ENCODE measurements at regions not wholly inside any gene's neighbourhood (a gene's known extent, or its start where the extent isn't known, plus 50 kb on each side); places are given as distances from the start of the nearest gene placed in this dataset.
A peak's percentile ranks its signal among the peaks of the same experiment; 100 is the strongest.

DNA sequence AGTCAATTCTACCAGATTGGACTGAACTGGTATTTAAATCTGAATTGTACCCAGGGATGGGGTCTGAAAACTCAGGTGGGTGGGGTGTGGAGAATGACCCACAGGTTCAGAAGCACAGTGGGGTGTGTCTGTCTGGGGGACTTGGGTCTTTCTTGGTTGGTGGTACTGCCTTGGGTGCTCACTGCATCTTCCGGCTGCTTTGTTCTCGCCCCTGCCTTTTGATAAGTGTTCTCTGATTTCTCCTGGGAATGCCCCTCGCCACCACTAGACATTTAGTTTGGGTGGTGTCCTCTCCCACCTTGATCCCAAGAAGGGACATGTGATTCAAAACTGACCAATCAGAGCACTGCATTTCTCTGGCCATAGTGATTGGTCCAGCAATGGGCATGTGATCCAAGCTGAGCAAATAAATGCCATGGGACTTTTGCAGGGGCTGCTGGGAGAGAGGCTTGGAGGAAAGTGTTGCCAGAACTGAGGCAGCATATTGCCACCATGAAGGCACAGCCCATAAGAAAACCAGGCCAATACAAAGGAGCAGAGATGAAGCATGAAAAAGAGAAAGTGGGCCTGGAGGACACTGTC, 270.5 kb downstream of the NPHP4 start:
- ATAC-seq, result no peak
- POLR2A ChIA-PET, result no interaction called here

DNA sequence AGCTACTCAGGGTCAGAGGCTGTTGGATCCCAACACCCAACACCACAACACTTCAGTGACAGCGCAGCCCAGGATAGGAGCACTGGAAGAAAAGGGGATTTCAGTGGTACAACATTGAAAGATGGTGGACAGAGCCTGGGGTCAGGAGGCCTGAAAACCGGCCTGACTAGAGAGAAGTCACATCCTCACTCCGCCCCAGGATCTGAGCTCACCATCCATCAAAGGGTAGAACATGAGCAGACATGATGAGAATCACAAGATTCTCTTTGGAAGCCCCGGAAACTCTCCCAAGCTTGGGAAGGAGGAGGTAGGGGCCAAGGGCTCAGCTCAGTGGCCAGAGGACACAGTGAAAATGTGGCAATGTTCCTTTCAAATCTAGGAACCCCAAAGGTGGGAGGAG, 271.3 kb downstream of the NPHP4 start:
- Mint-ChIP-seq H3K36me3 (peaks cover 0 to 1% (median 0%) of the 10 kb centered on the region in 3 donors), H3K27me3 (peaks cover 1 to 27% (median 15%) of the 10 kb centered on the region in 5 donors), H3K4me1 (no peaks in the 10 kb centered on the region), H3K27ac (no peak overlapping the region), H3K4me3 (no peak overlapping the region), H3K9me3 (peaks cover 0 to 3% (median 0%) of the 10 kb centered on the region in 9 donors)
- POLR2A ChIA-PET, result no interaction called here
- DNase-seq, result no peak
- no peak for ATAC-seq

More for the DNA sequence above, 270.5 kb downstream of the NPHP4 start:
- Mint-ChIP-seq H3K9me3 (peaks cover 0 to 3% (median 0%) of the 10 kb centered on the region in 9 donors), H3K36me3 (no peaks in the 10 kb centered on the region), H3K4me3 (no peak overlapping the region), H3K27me3 (peaks cover 0 to 23% (median 10%) of the 10 kb centered on the region in 5 donors), H3K27ac (peak overlapping the region in 1 of 10 donors; percentile 65), H3K4me1 (no peaks in the 10 kb centered on the region)
- no peak for DNase-seq

DNA sequence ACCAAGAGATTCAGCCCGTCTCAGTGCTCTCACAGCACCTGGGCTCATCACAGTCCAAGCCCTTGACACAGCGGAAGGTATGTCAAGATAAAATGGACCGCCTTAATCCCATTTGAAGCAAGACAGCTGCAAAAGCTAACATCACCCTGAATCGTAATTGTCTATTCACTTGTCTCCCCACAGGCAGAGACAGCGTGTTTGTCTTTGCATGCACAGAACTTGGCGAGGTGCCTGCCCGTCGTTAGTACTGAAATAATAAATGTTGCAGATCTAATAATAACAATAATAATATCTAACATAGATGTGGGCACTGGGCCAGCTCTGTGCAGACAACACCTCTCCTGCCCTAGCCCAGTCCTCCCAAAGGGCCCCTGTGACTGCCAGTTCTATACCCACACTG, 271.7 kb downstream of the NPHP4 start:
- ATAC-seq (no peak), DNase-seq (no peak)
- H3K27ac Mint-ChIP-seq, result peak overlapping the region in 1 of 10 donors; percentile 39
- H3K27me3 Mint-ChIP-seq, result peaks cover 2 to 28% (median 18%) of the 10 kb centered on the region in 5 donors
- H3K36me3 Mint-ChIP-seq, result peaks cover 0 to 5% (median 0%) of the 10 kb centered on the region in 3 donors
- POLR2A ChIA-PET, result no interaction called here
- peaks cover 0 to 7% (median 4%) of the 10 kb centered on the region in 9 donors for H3K9me3 Mint-ChIP-seq
- no peaks in the 10 kb centered on the region for H3K4me1 Mint-ChIP-seq
- no peak overlapping the region for H3K4me3 Mint-ChIP-seq

DNA sequence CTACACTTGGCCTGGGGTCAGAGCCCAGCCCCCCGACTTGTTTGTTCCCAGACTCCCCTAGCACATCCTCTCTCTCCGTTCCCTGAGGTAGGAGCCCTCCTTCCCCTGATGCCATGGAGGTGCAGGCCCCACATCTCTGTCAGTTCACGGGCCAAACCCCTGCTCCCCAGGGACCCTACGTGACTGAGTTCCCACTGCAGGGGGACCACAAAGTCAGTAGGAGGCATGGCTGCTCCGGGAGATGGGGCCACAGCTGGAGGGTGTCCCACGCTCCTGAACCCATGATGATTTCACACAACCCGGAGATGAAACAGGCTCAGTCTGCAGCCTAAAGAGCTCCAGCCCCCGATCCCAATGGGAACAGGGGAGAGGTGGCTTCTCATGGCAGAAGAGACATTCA, 272.2 kb downstream of the NPHP4 start:
- peak overlapping the region in 2 of 10 donors; percentile 8 to 39 for H3K27ac Mint-ChIP-seq

DNA sequence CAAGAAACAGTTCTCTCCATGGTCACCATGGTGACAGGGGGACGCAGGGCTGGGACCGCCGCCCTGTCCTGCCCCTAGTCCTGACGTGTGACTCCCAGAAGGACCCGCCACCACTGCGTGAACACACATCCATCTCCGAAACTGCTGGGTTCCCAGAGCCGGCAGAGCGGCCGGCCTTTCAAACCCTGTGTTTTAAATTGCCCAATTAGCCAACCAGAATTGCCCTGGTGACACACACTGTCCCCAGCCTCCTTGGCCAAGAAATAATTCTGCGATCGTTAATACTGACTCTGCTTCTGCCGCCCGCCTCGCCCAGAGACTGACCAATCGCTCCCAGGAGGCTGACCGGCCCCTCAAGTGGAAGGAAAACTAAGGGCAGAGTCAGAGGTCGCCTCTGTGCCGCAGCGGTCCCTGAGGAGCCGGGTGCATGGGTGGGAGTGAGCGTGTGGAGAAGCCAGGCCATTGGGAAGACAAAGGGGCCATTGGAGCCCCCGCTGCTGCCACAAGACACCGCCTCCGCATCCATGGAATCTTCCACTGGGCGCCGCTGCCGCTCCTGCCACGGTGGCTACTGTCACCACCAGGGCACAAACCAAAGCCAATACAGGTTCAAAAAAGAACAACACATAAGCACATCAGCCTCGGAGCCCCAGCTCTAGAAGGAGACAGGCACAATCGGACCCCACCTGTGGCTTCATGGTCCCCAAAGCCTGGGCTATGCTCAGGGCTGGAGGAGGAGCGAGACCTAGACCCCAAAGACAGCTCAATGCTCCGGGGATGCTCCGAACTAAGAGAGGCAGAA, 273.2 kb downstream of the NPHP4 start:
- Mint-ChIP-seq H3K9me3 (peaks cover 0 to 18% (median 9%) of the 10 kb centered on the region in 9 donors), H3K27me3 (peaks cover 0 to 27% (median 12%) of the 10 kb centered on the region in 5 donors), H3K4me1 (no peaks in the 10 kb centered on the region), H3K4me3 (no peak overlapping the region), H3K27ac (no peak overlapping the region), H3K36me3 (peaks cover 0 to 5% (median 0%) of the 10 kb centered on the region in 3 donors)
- ATAC-seq, result no peak
- DNase-seq, result no peak
- POLR2A ChIA-PET, result no interaction called here

More for the DNA sequence above, 272.2 kb downstream of the NPHP4 start:
- peaks cover 0 to 5% (median 0%) of the 10 kb centered on the region in 3 donors for H3K36me3 Mint-ChIP-seq
- peaks cover 1 to 26% (median 14%) of the 10 kb centered on the region in 5 donors for H3K27me3 Mint-ChIP-seq
- peaks cover 0 to 11% (median 6%) of the 10 kb centered on the region in 9 donors for H3K9me3 Mint-ChIP-seq
- POLR2A ChIA-PET, result no interaction called here
- no peak overlapping the region for H3K4me3 Mint-ChIP-seq
- no peaks in the 10 kb centered on the region for H3K4me1 Mint-ChIP-seq
- ATAC-seq, result no peak
- no peak for DNase-seq

DNA sequence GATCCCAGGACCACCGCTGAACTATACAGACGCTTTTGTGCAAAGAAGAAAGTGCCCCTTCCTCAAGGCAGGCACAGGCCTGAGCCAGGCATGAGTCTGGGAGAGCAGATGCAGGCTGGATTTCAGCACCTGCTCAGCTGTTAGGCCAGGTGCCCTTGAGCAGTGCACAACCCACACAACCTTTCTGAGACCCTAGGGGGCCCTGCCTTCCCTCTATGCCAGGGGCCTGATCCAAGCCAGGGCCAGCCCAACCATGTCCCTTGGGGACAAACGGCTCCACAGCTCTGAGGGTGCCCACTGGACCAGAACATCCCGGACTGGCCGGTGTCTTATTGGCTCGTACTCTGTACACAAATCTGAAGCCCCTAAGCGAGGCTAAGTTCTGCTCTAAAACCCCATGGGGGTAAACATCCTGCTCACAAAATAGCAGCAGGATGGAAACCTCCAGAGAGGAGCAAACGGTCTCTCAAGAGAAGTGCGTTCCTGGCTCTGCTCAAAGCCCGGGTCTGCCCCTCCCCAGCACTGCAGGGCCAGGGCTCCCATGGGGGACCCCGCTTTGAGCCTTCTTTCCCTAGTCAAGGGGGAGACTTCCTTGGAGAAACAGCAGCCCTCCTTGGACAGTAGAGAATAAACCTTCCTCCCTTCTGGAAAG, 275.1 kb downstream of the NPHP4 start:
- POLR2A ChIA-PET, result no interaction called here
- no peak for ATAC-seq
- Mint-ChIP-seq H3K27me3 (peaks cover 0 to 27% (median 12%) of the 10 kb centered on the region in 5 donors), H3K36me3 (peaks cover 0 to 5% (median 0%) of the 10 kb centered on the region in 3 donors), H3K27ac (peak overlapping the region in 1 of 10 donors; percentile 36), H3K4me3 (no peak overlapping the region), H3K9me3 (peaks cover 0 to 18% (median 9%) of the 10 kb centered on the region in 9 donors), H3K4me1 (no peaks in the 10 kb centered on the region)
- DNase-seq, result no peak

DNA sequence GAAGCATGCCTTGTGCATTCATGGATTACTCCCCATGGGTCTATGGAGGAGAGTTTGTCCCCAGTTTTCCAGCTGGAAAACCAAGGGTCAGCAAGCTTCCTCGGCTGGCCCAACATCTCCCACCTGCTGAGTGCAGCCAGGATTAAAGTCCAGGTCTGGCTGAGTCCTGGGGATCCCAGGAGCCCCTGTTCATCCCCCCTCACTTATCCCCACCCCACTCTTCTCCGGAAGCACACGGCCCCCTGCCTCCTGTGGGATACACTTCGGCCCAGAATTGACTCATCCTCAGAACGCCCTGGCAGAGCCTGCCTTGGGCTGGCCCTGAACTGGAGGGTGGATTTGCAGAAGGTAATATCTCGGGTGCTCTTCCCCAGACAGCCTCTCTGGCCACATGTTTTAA, 276.1 kb downstream of the NPHP4 start:
- Mint-ChIP-seq H3K27me3 (peaks cover 0 to 27% (median 12%) of the 10 kb centered on the region in 5 donors), H3K4me3 (no peak overlapping the region)
- POLR2A ChIA-PET, result no interaction called here

DNA sequence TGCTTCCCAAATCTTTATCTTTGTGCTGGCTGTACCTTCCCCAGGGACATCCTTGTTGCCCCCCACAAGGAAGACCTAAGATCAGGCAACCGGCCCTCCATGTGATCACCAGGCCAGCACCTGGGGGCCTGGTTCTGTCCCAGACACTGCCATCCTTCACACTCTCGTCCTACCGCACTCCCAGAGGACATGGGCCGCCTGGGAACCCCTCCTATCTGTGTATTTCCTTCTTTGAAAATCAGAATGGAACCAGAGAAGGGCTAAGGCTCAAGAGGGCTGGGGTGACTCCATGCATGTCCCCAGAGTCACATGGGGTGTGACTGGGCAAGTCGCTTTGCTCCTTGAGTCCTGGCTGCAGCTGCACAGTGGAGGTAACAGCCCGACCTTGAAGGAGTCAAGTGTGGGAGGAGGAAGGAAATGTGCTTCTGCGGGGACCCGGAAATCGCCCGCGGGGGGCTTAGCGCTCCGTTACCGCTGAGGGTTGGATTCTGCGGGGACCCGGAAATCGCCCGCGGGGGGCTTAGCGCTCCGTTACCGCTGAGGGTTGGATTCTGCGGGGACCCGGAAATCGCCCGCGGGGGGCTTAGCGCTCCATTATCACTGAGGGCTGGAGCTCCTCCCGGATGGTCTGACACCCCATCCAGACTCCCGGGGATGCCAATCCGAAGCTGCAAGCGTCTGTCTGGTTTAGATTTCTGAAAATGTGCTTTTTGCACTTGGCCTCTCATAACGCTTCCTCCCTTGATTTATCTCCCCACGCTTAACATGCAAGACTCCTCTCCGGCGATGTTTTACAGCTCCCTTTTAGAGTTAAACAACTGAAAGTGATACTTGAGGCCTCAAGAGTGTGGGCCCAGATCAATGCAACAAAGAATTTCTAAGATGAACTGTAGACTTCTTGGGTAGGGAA, 278.9 kb downstream of the NPHP4 start:
- H3K4me1 Mint-ChIP-seq, result no peaks in the 10 kb centered on the region
- ATAC-seq, result no peak
- H3K36me3 Mint-ChIP-seq, result peaks cover 0 to 5% (median 0%) of the 10 kb centered on the region in 3 donors
- H3K27me3 Mint-ChIP-seq, result peaks cover 0 to 33% (median 12%) of the 10 kb centered on the region in 5 donors
- DNase-seq, result peak in 2 of 10 donors; percentile 16 to 27
- peak overlapping the region in 3 of 10 donors; percentile 89 to 93 (median 92) for H3K27ac Mint-ChIP-seq
- H3K9me3 Mint-ChIP-seq, result peaks cover 0 to 18% (median 9%) of the 10 kb centered on the region in 9 donors
- H3K4me3 Mint-ChIP-seq, result peak overlapping the region in 3 of 10 donors; percentile 60 to 82 (median 66)
- POLR2A ChIA-PET, result no interaction called here

More for the DNA sequence above, 276.1 kb downstream of the NPHP4 start:
- no peaks in the 10 kb centered on the region for H3K4me1 Mint-ChIP-seq
- H3K27ac Mint-ChIP-seq, result no peak overlapping the region
- peaks cover 0 to 18% (median 9%) of the 10 kb centered on the region in 9 donors for H3K9me3 Mint-ChIP-seq
- DNase-seq (no peak), ATAC-seq (no peak)
- peaks cover 0 to 5% (median 0%) of the 10 kb centered on the region in 3 donors for H3K36me3 Mint-ChIP-seq

DNA sequence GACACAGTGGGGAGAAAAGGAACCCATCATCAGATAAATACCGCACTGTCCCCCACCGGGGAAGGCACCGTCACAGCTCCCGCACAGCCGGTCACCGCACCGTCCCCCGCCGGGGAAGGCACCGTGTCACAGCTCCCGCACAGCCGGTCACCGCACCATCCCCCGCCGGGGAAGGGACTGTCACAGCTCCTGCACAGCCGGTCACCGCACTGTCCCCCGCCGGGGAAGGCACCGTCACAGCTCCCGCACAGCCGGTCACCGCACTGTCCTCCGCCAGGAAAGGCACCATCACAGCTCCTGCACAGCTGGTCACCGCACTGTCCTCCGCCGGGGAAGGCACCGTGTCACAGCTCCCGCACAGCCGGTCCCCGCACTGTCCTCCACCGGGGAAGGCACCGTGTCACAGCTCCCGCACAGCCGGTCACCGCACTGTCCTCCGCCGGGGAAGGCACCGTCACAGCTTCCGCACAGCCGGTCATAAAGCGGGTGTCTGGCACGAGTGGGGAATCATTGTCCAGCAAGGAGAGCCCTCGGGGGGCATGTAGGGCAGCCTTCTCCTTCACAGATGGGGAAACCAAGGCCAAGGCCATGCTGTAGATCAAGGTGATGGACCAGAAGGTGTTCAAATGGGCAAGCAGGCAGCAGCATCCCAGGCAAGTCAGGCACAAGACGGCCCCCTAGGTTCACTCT, 280.1 kb downstream of the NPHP4 start:
- Mint-ChIP-seq H3K27me3 (peaks cover 2 to 28% (median 12%) of the 10 kb centered on the region in 5 donors), H3K27ac (no peak overlapping the region), H3K36me3 (peaks cover 0 to 5% (median 0%) of the 10 kb centered on the region in 3 donors), H3K9me3 (peaks cover 0 to 18% (median 9%) of the 10 kb centered on the region in 9 donors), H3K4me1 (no peaks in the 10 kb centered on the region), H3K4me3 (no peak overlapping the region)
- ATAC-seq, result no peak
- POLR2A ChIA-PET, result no interaction called here
- DNase-seq, result peak in 1 of 10 donors; percentile 24

DNA sequence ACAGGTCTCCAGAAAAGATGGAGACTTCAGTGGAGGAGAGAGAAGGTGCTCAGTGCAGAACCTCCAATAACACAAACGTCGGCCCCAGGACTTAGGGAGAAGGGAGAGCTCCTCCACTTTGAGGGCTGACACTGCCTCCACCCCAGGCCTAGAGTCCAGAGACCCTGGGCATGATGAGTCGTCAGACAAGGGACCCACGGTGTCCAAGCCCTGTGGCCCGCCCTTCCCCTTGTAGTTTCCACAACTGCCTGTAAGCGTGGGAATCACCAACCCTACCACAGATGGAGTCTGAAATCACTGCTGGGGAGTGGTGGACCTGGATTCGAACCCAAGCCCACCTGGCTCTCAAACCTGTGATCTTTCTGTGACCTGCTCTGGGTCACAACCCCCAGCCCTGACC, 281.1 kb downstream of the NPHP4 start:
- Mint-ChIP-seq H3K27ac (no peak overlapping the region), H3K9me3 (peaks cover 0 to 18% (median 9%) of the 10 kb centered on the region in 9 donors), H3K4me1 (no peaks in the 10 kb centered on the region), H3K4me3 (no peak overlapping the region), H3K27me3 (peaks cover 2 to 28% (median 8%) of the 10 kb centered on the region in 5 donors), H3K36me3 (peaks cover 0 to 5% (median 0%) of the 10 kb centered on the region in 3 donors)
- POLR2A ChIA-PET, result no interaction called here
- ATAC-seq, result no peak
- DNase-seq, result no peak

DNA sequence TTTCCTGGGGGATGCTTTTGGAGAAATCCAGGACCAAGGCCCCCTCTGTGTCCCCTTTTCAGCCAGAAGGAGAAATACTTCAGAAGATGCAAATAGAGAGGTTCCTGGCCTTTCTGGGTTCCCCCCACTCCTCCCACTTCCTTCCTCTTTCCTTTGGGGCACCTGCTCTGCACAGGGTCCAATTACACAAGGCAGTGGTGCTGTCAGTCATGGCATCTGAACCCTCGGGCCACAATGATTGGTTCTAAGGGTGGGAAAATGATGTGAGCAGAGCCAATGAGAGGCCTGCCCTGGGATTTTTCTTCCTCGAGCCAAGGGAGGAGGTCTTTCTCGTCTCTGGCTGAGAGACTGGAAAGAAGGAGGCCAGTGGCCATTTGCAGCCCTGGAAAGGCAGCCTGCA, 282.2 kb downstream of the NPHP4 start:
- no peaks in the 10 kb centered on the region for H3K4me1 Mint-ChIP-seq
- no peak overlapping the region for H3K4me3 Mint-ChIP-seq
- H3K27me3 Mint-ChIP-seq, result peaks cover 0 to 17% (median 3%) of the 10 kb centered on the region in 5 donors
- POLR2A ChIA-PET, result no interaction called here
- H3K27ac Mint-ChIP-seq, result no peak overlapping the region
- no peak for DNase-seq
- no peak for ATAC-seq
- no peaks in the 10 kb centered on the region for H3K36me3 Mint-ChIP-seq
- H3K9me3 Mint-ChIP-seq, result peaks cover 0 to 10% (median 3%) of the 10 kb centered on the region in 9 donors

All from naive thymus-derived CD8-positive, alpha-beta T cell (primary cell).